Hepatocyte (in vitro differentiated cells): ENCODE measurements at regions not wholly inside any gene's neighbourhood (a gene's known extent, or its start where the extent isn't known, plus 50 kb on each side); places are given as distances from the start of the nearest gene placed in this dataset.

ENCODE experiments used
- DNase-seq: peaks from one replicate; pipeline ENCODE4 v3.0.0-alpha.2; 2016; ENCODE audit warnings: low spot score
- H2AFZ ChIP-seq: fragments of 200-600 bp; sonication (generic); 2 replicates; pipeline ENCODE4 v1.6.0; 2016; ENCODE audit warnings: antibody characterized with exemption, mild to moderate bottlenecking
- H3K27ac ChIP-seq: fragments of 200-600 bp; sonication (generic); 2 replicates; pipeline ENCODE4 v1.5.1; 2016; ENCODE audit warnings: mild to moderate bottlenecking
- H3K27me3 ChIP-seq: fragments of 200-600 bp; sonication (generic); 2 replicates; pipeline ENCODE4 v1.6.1; 2016
- H3K36me3 ChIP-seq: fragments of 200-600 bp; sonication (generic); replicated peaks from 2 replicates; pipeline ENCODE4 v1.5.1; 2016; ENCODE audit warnings: low read depth; ENCODE audit not compliant: insufficient read depth
- H3K4me1 ChIP-seq: fragments of 200-600 bp; sonication (generic); 2 replicates; pipeline ENCODE4 v1.5.1; 2016; ENCODE audit warnings: mild to moderate bottlenecking, moderate library complexity; ENCODE audit not compliant: insufficient read depth
- H3K4me2 ChIP-seq: fragments of 200-600 bp; sonication (generic); 2 replicates; pipeline ENCODE4 v1.6.0; 2016
- H3K4me3 ChIP-seq: fragments of 200-600 bp; sonication (generic); 2 replicates; pipeline ENCODE4 v1.5.1; 2016; ENCODE audit warnings: mild to moderate bottlenecking
- H3K79me2 ChIP-seq: fragments of 200-600 bp; sonication (generic); 2 replicates; pipeline ENCODE4 v1.6.0; 2017; ENCODE audit warnings: mild to moderate bottlenecking
- H3K9me2 ChIP-seq: fragments of 200-600 bp; sonication (generic); replicated peaks from 2 replicates; pipeline ENCODE4 v1.6.0; 2017; ENCODE audit warnings: mild to moderate bottlenecking; ENCODE audit not compliant: insufficient read depth
- H3K9me3 ChIP-seq: fragments of 200-600 bp; sonication (generic); 2 replicates; pipeline ENCODE4 v1.5.1; 2016; ENCODE audit warnings: low read depth, mild to moderate bottlenecking
- H4K20me1 ChIP-seq: fragments of 200-600 bp; sonication (generic); 2 replicates; pipeline ENCODE4 v1.6.0; 2016; ENCODE audit warnings: mild to moderate bottlenecking; ENCODE audit not compliant: insufficient read depth, poor library complexity, severe bottlenecking
- CTCF ChIP-seq: fragments of 200-600 bp; sonication (generic); IDR thresholded peaks from 2 replicates; pipeline ENCODE4 v1.5.1; 2016; ENCODE audit warnings: antibody characterized with exemption, mild to moderate bottlenecking; ENCODE audit not compliant: poor library complexity
- EZH2 ChIP-seq: fragments of 200-600 bp; sonication (generic); IDR thresholded peaks from 2 replicates; pipeline ENCODE4 v1.6.1; 2016; ENCODE audit warnings: antibody characterized with exemption, mild to moderate bottlenecking, borderline replicate concordance
- EZH2phosphoT487 ChIP-seq: fragments of 200-600 bp; sonication (generic); IDR thresholded peaks from one replicate; pipeline ENCODE4 v1.6.1; 2018; ENCODE audit warnings: antibody characterized with exemption, mild to moderate bottlenecking, low read depth, moderate library complexity; ENCODE audit not compliant: unreplicated experiment, severe bottlenecking
- WGBS: methylation state at CpG from one replicate; pipeline ENCODE4 v1.1.6; 2016; ENCODE audit warnings: low lambda C conversion rate; ENCODE audit errors: missing lambda C conversion rate; 5-methylcytosine and 5-hydroxymethylcytosine counted together

- TF ChIP-seq EZH2phosphoT487 (no peak), EZH2 (no peak), CTCF (no peak)
- Histone ChIP-seq H4K20me1 (no peaks in the 10 kb centered on the region), H3K27me3 (no peaks in the 10 kb centered on the region), H3K27ac (no peak overlapping the region), H3K9me2 (no peaks in the 10 kb centered on the region), H2AFZ (no peak overlapping the region), H3K36me3 (no peaks in the 10 kb centered on the region), H3K9me3 (no peaks in the 10 kb centered on the region), H3K4me1 (no peaks in the 10 kb centered on the region), H3K4me3 (no peak overlapping the region), H3K79me2 (no peaks in the 10 kb centered on the region), H3K4me2 (no peak overlapping the region)
- 38% methylated on average over 2 of the region's 2 CpGs for WGBS
- no peak for DNase-seq
Measured at GRCh38 chr6:97658090-97658489, 375.1 kb upstream of the MMS22L start.

DNA sequence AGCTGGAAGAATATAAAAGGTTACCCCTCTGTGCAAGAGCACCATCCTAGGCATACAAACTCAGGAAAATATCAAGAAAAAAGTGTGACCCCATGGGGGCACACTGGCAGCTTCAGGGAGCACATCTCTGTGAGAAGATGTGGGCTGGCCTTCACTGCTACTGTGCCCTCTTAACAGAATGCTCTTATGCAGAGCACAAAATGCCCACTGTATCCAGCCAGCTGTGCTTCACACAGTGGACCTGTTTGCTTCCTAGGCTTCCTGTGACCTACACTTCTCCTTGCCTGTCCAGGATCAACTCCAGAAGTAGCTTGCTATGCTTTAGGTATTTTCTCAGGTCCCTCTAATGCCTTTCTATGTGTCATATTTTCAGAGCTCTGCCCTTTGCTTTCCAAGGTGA, 380.2 kb upstream of the MMS22L start:
- H3K9me2 ChIP-seq, result no peaks in the 10 kb centered on the region
- DNase-seq, result no peak
- no peak overlapping the region for H2AFZ ChIP-seq
- H3K4me3 ChIP-seq, result no peak overlapping the region
- no peak overlapping the region for H3K4me2 ChIP-seq
- no peaks in the 10 kb centered on the region for H3K9me3 ChIP-seq
- TF ChIP-seq CTCF (no peak), EZH2phosphoT487 (no peak), EZH2 (no peak)
- no peaks in the 10 kb centered on the region for H3K4me1 ChIP-seq
- H4K20me1 ChIP-seq, result no peaks in the 10 kb centered on the region
- no peak overlapping the region for H3K27ac ChIP-seq
- no peaks in the 10 kb centered on the region for H3K79me2 ChIP-seq
- H3K27me3 ChIP-seq, result no peaks in the 10 kb centered on the region
- no peaks in the 10 kb centered on the region for H3K36me3 ChIP-seq

GRCh38 chr6:97665446-97665845, 382.4 kb upstream of the MMS22L start:
- DNase-seq, result no peak
- H3K27ac ChIP-seq, result no peak overlapping the region
- no peaks in the 10 kb centered on the region for H3K79me2 ChIP-seq
- H3K36me3 ChIP-seq, result no peaks in the 10 kb centered on the region
- H2AFZ ChIP-seq, result no peak overlapping the region
- no peak overlapping the region for H3K4me3 ChIP-seq
- TF ChIP-seq EZH2phosphoT487, result no peak
- no peak for TF ChIP-seq CTCF
- TF ChIP-seq EZH2, result no peak
- no peaks in the 10 kb centered on the region for H3K4me1 ChIP-seq
- H3K4me2 ChIP-seq, result no peak overlapping the region
- H3K9me2 ChIP-seq, result no peaks in the 10 kb centered on the region
- no peaks in the 10 kb centered on the region for H3K27me3 ChIP-seq
- WGBS, result 83% methylated on average over 5 of the region's 5 CpGs
- H4K20me1 ChIP-seq, result no peaks in the 10 kb centered on the region
- no peaks in the 10 kb centered on the region for H3K9me3 ChIP-seq

DNA sequence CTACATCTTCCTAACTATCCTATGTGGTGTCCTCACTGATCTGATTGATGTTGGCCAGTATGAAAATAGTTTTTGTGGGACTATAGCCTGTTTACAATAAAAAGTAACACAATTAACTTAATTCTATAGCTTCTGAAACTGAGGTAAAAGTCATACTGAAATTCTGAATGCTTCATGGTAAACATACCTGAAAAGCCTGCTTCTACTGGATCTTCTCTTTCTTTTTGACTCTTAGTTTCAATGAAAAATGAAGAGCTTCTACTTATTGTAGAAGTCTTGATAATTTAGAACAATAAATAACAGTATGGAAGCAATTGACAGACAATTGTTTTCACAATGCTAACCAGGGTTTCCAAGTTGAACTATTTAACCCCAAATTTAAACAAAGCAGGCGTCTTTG, 383.9 kb upstream of the MMS22L start:
- no peak overlapping the region for H3K27ac ChIP-seq
- no peaks in the 10 kb centered on the region for H3K79me2 ChIP-seq
- no peak for DNase-seq
- 81% methylated on average over 1 of the region's 1 CpG for WGBS
- H4K20me1 ChIP-seq, result no peaks in the 10 kb centered on the region
- H3K27me3 ChIP-seq, result no peaks in the 10 kb centered on the region
- H2AFZ ChIP-seq, result no peak overlapping the region
- no peaks in the 10 kb centered on the region for H3K36me3 ChIP-seq
- H3K9me3 ChIP-seq, result no peaks in the 10 kb centered on the region
- no peak overlapping the region for H3K4me3 ChIP-seq
- no peak overlapping the region for H3K4me2 ChIP-seq
- H3K4me1 ChIP-seq, result no peaks in the 10 kb centered on the region
- TF ChIP-seq CTCF (no peak), EZH2phosphoT487 (no peak), EZH2 (no peak)
- no peaks in the 10 kb centered on the region for H3K9me2 ChIP-seq
